Activated CD4-positive, alpha-beta T cell treated with anti-CD3 and anti-CD28 coated beads for 36 hours (primary cell): ENCODE measurements at regions not wholly inside any gene's neighbourhood (a gene's known extent, or its start where the extent isn't known, plus 50 kb on each side); places are given as distances from the start of the nearest gene placed in this dataset.
A peak's percentile ranks its signal among the peaks of the same experiment; 100 is the strongest.
"Not testable (repeated sequence)": the region's sequence is repeated elsewhere in the genome, so short reads cannot be mapped to it uniquely, and the experiment has no call there.

ENCODE experiments used
- ATAC-seq: fragments of 200-7000 bp; cut with Tn5 transposase; one replicate; pipeline ENCODE4 v1.10.0; 2021; ENCODE audit warnings: mild to moderate bottlenecking, moderate library complexity
- CTCF ChIA-PET: fragments of 350-600 bp; sonication (Branson Sonifier 250); formaldehyde crosslinking; loops from one replicate; lab custom pipeline; 2021; ENCODE audit warnings: antibody characterized with exemption; lab: Charles Lee
- POLR2A ChIA-PET: fragments of 350-600 bp; sonication (Branson Sonifier 250); formaldehyde crosslinking; loops from one replicate; lab custom pipeline; 2021; ENCODE audit warnings: antibody characterized with exemption, inconsistent platforms; lab: Charles Lee
- DNase-seq: peaks from one replicate; pipeline ENCODE4 v3.0.0-alpha.2; 2020
- H3K27ac Mint-ChIP-seq: one replicate; pipeline ENCODE4 v1.8.0; 2021; ENCODE audit warnings: mixed read lengths
- H3K27me3 Mint-ChIP-seq: one replicate; pipeline ENCODE4 v1.8.0; 2021; ENCODE audit warnings: mixed read lengths
- H3K36me3 Mint-ChIP-seq: one replicate; pipeline ENCODE4 v1.8.0; 2021; ENCODE audit warnings: low read depth, mixed read lengths
- H3K4me1 Mint-ChIP-seq: one replicate; pipeline ENCODE4 v1.8.0; 2021; ENCODE audit warnings: mixed read lengths
- H3K4me3 Mint-ChIP-seq: one replicate; pipeline ENCODE4 v1.8.0; 2021; ENCODE audit warnings: mild to moderate bottlenecking, moderate library complexity, mixed read lengths
- H3K9me3 Mint-ChIP-seq: one replicate; pipeline ENCODE4 v1.8.0; 2021; ENCODE audit warnings: low read depth, mixed read lengths
- intact Hi-C, 2 experiments: fragments of 100-400 bp; cut with DNase I in 1 of 2; cut with micrococcal nuclease in 1 of 2; formaldehyde crosslinking; loops; one replicate each; pipeline versions ENCODE4 v1.14.2 to v1.15.1; 2022 to 2024; cut with DNase I, micrococcal nuclease

DNA sequence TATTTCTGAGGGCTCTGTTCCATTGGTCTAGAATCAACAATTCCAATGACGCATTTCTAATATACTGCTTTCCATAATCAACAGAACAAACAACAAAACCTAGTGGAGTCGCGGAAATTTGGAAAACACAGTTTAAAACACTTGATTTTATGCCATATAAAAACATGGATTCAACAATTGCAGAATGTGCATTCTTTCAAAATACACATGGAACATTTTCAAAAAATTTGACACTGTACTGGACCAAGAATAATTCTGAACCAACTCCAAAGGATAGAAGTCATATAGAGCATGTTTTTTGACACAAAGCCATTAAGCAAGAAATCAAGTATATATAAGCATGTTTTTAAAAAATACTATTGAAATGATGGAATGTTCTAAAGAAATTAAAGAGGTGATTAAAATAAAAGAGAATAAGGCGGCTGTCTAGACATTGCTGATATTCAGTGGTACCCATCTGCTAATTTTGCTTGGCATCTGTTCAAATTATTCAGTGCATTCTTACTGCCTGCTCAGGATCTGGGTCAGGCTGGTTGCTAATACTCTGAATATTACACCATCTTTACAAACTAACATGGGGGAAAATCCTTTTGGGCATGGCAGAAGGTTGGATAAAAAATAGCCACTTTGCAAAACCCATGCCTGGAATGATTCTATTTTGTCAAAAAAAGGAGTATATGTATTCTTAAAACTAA, 221.3 kb downstream of the NPR3 start:
- no peaks in the 10 kb centered on the region for H3K36me3 Mint-ChIP-seq
- ATAC-seq (no peak), DNase-seq (no peak)
- no peak overlapping the region for H3K27ac Mint-ChIP-seq
- POLR2A ChIA-PET: no interaction called here
- no peaks in the 10 kb centered on the region for H3K4me1 Mint-ChIP-seq
- CTCF ChIA-PET: no interaction called here
- H3K27me3 Mint-ChIP-seq: no peaks in the 10 kb centered on the region
- intact Hi-C loops: no loop called here
- H3K4me3 Mint-ChIP-seq: no peak overlapping the region
- H3K9me3 Mint-ChIP-seq: peaks cover 5% of the 10 kb centered on the region

DNA sequence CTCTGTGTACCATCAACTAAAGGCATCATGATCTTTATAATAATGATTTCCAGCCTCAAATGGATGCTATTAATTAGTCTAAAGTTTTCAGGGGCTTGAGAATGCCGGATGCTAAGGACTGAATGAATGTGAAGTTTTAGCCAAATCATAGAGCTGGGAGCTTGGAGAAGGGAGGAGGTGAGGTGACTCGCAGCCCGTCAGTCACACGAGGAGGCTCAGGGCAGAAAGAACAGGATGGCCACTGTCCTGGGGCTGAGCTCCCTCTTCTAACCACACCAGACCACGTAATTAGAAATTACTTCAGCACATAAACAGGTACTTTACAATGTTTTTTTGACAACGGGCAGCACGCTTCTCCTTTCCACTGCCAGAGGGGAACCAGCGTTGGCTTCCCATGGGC, 222.6 kb downstream of the NPR3 start:
- no peaks in the 10 kb centered on the region for H3K4me1 Mint-ChIP-seq
- no peak overlapping the region for H3K27ac Mint-ChIP-seq
- H3K27me3 Mint-ChIP-seq: no peaks in the 10 kb centered on the region
- peaks cover 5% of the 10 kb centered on the region for H3K9me3 Mint-ChIP-seq
- no peak overlapping the region for H3K4me3 Mint-ChIP-seq
- ATAC-seq: no peak
- intact Hi-C loops: no loop called here
- no peak for DNase-seq
- no peaks in the 10 kb centered on the region for H3K36me3 Mint-ChIP-seq
- POLR2A ChIA-PET: no interaction called here
- CTCF ChIA-PET: interaction anchor here (1.0 kb wide), 1 partner anchor 30 kb away, joined by 4 read pairs; no protein-coding TSS in a partner anchor

DNA sequence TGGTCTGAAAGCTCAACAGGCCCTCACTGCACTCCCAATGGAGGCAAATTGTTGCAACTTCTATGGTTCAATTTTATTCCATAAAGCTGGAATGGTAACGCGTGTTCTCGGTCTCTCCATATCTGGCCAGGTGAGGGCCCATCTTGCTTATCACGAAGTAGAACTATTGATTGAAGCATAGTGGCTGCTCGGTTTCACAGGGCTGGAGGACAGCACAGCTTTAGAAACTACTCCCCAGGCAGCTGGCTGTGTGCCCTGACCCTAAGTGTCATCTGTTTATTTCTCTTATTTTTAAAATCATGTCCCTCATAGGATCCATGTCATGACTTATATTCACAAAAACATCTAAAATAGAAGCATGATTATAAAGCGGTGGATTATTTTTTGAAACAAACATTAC, 223.4 kb downstream of the NPR3 start:
- Mint-ChIP-seq H3K4me3 (no peak overlapping the region), H3K27ac (no peak overlapping the region), H3K36me3 (no peaks in the 10 kb centered on the region), H3K27me3 (no peaks in the 10 kb centered on the region), H3K4me1 (no peaks in the 10 kb centered on the region), H3K9me3 (peaks cover 5% of the 10 kb centered on the region)
- ATAC-seq: no peak
- ChIA-PET CTCF (no interaction called here), POLR2A (no interaction called here)
- DNase-seq: no peak
- intact Hi-C loops: no loop called here

DNA sequence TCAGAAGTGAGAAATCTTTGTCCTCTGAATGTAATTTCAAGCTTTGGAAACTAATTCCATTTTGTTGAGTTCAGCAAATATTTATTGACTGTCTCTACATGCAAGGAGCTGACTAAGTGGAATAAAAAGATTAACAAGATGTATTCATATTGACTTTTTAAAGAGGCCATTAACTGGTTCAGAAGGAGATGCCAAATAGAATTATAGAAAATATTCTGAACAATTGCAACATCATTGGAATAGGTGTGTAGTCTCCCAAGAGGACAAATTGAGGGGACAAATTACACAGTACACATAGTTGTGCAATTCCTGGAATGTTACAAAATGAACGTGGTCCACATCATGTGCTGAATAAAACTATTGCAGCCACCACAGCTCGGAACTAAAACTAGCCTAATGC, 224.2 kb downstream of the NPR3 start:
- ATAC-seq (no peak), DNase-seq (no peak)
- ChIA-PET CTCF (no interaction called here), POLR2A (no interaction called here)
- Mint-ChIP-seq H3K4me3 (no peak overlapping the region), H3K27me3 (no peaks in the 10 kb centered on the region), H3K9me3 (peaks cover 5% of the 10 kb centered on the region), H3K4me1 (no peaks in the 10 kb centered on the region), H3K36me3 (no peaks in the 10 kb centered on the region), H3K27ac (no peak overlapping the region)
- intact Hi-C loops: no loop called here

DNA sequence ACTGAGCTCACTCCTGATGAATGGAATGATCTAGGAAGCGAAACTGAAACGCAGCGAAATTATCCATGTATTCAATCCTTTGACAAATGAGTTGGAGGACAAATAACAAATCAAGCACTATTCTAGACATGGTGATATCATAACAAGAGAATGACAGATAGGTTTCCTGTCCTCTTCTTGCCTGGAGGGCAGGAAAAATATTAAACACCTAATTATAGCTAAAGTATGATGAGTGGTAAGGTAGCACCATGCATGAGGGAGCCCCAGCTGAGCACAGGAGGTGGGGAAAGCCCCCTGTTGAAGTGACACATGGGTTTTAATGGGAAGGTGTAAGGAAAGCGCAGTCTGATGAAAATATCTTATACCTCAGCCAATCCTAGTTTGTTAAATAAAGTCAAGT, 225.2 kb downstream of the NPR3 start:
- Mint-ChIP-seq H3K27ac (no peak overlapping the region), H3K4me1 (no peaks in the 10 kb centered on the region), H3K36me3 (no peaks in the 10 kb centered on the region), H3K9me3 (peaks cover 3% of the 10 kb centered on the region), H3K27me3 (no peaks in the 10 kb centered on the region), H3K4me3 (no peak overlapping the region)
- ATAC-seq (no peak), DNase-seq (no peak)
- CTCF ChIA-PET: no interaction called here
- POLR2A ChIA-PET: no interaction called here
- intact Hi-C loops: no loop called here

DNA sequence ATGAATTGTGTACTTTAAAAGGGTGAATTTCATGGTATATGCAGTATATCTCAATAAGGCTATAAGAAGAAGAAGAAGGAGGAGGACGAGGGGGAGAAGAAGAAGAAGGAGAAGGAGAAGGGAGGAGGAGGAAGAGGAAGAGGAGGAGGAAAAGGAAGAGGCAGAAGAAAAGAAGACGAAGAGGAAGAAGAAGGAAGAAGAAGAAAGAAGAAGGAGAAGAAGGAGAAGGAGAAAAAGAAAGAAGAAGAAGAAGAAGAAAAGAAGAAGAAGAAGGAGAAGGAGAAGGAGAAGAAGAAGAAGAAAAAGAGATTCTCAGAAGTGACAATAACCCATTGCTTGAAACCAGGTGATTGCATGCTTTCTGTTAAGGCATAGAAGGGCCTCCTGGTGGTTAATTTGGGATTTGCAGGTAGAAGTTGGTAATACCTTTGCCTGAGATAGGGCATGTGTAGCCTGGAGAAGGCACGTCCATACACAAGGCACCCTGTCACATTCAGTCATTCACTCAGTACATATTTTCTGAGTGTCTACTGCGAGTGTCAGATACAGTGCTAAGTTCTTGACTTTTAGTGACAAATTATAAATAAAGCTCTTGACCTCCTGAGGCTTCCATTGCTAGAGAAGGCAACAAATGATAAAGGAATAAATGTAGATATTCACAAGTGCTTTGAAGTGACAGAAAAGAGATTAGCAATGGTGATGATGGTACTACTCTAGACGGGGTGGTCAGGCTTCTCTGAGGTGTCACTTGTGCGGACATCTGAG, 231.3 kb downstream of the NPR3 start:
- H3K9me3 Mint-ChIP-seq: no peaks in the 10 kb centered on the region
- ChIA-PET POLR2A (no interaction called here), CTCF (no interaction called here)
- DNase-seq (peak; percentile 24), ATAC-seq (no peak)
- no peaks in the 10 kb centered on the region for H3K36me3 Mint-ChIP-seq
- H3K27me3 Mint-ChIP-seq: no peaks in the 10 kb centered on the region
- H3K4me1 Mint-ChIP-seq: no peaks in the 10 kb centered on the region
- intact Hi-C loops: loop anchor here (5.0 kb wide), 1 partner anchor 235 kb away; no protein-coding TSS in a partner anchor
- no peak overlapping the region for H3K27ac Mint-ChIP-seq
- H3K4me3 Mint-ChIP-seq: no peak overlapping the region

DNA sequence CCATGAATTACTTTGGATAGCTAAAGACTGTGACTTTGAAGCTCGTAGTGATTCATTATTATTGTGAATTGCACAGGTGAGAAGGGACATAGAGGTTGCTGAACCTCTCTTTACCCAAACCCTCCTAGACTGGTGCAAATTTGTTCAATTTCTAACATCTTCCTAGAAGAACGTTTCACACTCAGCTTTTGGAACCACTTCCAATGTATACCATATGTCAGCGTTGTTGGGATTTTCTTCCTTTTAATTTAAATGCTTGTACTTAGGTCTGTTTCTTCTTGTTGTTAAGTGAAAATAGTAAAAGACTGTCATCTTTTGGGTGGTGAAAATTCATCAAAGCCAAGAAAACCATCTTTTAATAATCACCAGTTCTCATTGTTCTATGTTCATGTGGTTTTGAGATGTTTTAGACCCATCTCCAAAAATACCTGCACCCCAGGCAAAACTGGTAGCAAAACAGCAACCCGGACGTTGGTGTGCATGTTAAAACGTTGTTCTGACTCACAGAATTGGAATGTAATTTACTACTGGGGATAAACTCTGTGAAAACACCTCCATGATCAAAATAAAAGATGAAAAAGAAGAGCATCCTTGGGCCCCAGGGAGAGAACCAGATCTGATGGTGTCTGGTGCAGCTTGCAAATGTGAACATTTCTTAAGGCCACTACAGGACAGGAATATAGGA, 238.3 kb downstream of the NPR3 start:
- no peaks in the 10 kb centered on the region for H3K27me3 Mint-ChIP-seq

DNA sequence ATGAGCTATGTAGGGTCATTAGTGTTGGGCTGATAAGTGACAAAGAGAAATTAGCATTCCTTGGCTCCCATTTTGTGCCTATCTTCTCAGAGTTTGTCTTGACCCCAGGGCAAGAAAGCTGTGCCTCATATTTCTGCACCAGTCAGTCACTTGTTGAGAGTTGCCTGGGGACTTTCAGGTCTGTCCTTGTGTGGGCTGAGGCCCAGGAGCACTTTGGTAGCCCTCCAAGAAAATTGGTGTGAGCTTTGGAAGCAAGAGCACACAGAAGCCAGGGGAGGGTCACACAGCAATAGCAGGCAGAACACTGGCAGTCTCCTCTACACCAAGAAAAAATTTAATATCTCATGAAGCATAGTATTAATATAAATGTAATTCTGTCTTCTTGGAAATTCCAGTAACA, 239.9 kb downstream of the NPR3 start:
- H3K9me3 Mint-ChIP-seq: no peaks in the 10 kb centered on the region
- DNase-seq (no peak), ATAC-seq (no peak)
- H3K27me3 Mint-ChIP-seq: no peaks in the 10 kb centered on the region
- H3K4me3 Mint-ChIP-seq: no peak overlapping the region
- intact Hi-C loops: no loop called here
- no peak overlapping the region for H3K27ac Mint-ChIP-seq
- CTCF ChIA-PET: no interaction called here
- no peaks in the 10 kb centered on the region for H3K4me1 Mint-ChIP-seq
- H3K36me3 Mint-ChIP-seq: no peaks in the 10 kb centered on the region
- POLR2A ChIA-PET: no interaction called here

More for the DNA sequence above, 238.3 kb downstream of the NPR3 start:
- no peaks in the 10 kb centered on the region for H3K36me3 Mint-ChIP-seq
- intact Hi-C loops: no loop called here
- no peak overlapping the region for H3K27ac Mint-ChIP-seq
- CTCF ChIA-PET: interaction anchor here (0.6 to 1.8 kb wide), 4 partner anchors 9 to 304 kb away, joined by 3 to 4 read pairs (median 4); no protein-coding TSS in a partner anchor
- no peak overlapping the region for H3K4me3 Mint-ChIP-seq
- no peak for DNase-seq
- H3K4me1 Mint-ChIP-seq: no peaks in the 10 kb centered on the region
- no peak for ATAC-seq
- H3K9me3 Mint-ChIP-seq: no peaks in the 10 kb centered on the region
- POLR2A ChIA-PET: no interaction called here

DNA sequence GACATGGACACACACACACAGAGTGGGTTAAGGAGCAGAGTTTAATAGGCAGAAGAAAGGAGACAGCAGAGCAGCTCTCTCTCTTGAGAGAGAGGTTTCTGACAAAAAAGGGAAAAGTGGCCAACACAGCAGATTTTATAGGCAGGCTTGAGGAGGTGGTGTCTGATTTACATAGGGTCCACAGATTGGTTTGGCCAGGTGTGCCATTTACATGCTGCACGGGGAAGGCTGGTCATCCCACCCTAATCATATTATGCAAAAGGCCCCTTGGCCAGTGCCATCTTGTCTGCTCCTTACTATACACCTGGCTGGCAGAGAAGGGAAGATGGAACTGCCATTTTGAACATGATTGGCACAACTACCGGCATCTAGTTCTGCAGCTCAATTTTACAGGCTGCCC, 240.8 kb downstream of the NPR3 start:
- ChIA-PET POLR2A (no interaction called here), CTCF (no interaction called here)
- Mint-ChIP-seq H3K9me3 (no peaks in the 10 kb centered on the region), H3K4me3 (no peak overlapping the region), H3K27me3 (no peaks in the 10 kb centered on the region), H3K36me3 (no peaks in the 10 kb centered on the region), H3K4me1 (no peaks in the 10 kb centered on the region), H3K27ac (no peak overlapping the region)
- intact Hi-C loops: no loop called here
- DNase-seq (no peak), ATAC-seq (no peak)

DNA sequence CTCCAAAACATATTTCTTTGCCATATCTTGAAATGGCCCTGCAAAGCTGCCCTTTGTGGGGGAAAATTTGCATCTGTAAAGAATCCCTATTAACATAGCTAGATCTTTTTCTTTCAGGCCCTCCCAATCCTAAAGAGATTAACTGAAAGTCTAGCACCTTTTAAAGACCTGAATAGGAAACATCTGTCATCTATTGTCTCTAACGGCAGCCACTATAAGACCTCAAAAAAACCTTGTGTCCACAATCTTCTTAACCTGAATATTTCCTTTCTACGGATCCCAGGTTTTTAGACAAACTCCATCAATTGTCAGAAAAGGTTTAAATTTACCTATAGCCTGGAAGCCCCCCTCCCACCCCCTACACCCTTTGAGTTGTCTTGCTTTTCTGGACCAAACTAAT, 241.3 kb downstream of the NPR3 start:
- H3K36me3 Mint-ChIP-seq, ATAC-seq, H3K27me3 Mint-ChIP-seq, H3K27ac Mint-ChIP-seq, H3K4me1 Mint-ChIP-seq, CTCF ChIA-PET, intact Hi-C loops, H3K9me3 Mint-ChIP-seq, POLR2A ChIA-PET, DNase-seq, H3K4me3 Mint-ChIP-seq: not testable (repeated sequence)

DNA sequence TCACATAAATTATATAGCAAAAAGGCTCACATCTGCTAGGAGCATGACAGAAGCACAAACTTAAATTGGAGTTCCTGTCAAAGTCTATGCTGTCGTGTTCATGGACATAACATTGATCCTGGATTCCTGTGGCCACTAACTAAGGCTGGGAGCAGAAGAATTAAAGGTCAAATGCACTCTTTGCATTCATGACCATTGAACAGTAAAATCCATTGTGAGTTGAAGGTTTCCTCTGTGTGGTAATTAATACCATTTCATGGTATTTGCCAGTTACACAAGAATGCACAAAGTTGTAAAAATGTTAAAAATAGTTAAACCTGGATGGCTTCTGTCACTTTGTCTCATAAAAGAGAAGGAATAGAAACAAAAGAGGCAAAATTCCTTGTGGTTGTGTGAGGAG, 242.6 kb downstream of the NPR3 start:
- no peaks in the 10 kb centered on the region for H3K36me3 Mint-ChIP-seq

More for the DNA sequence above, 242.6 kb downstream of the NPR3 start:
- peaks cover 5% of the 10 kb centered on the region for H3K9me3 Mint-ChIP-seq
- CTCF ChIA-PET: interaction anchor here (0.6 kb wide), 1 partner anchor 400 kb away, joined by 3 read pairs; no protein-coding TSS in a partner anchor
- H3K4me1 Mint-ChIP-seq: no peaks in the 10 kb centered on the region
- intact Hi-C loops: no loop called here
- POLR2A ChIA-PET: no interaction called here
- no peak for DNase-seq
- ATAC-seq: no peak
- H3K4me3 Mint-ChIP-seq: no peak overlapping the region
- no peak overlapping the region for H3K27ac Mint-ChIP-seq
- H3K27me3 Mint-ChIP-seq: no peaks in the 10 kb centered on the region
